HepG2 (cell line): ENCODE measurements at regions not wholly inside any gene's neighbourhood (a gene's known extent, or its start where the extent isn't known, plus 50 kb on each side); places are given as distances from the start of the nearest gene placed in this dataset.

Experiments
- ATAC-seq: fragments of 200-7000 bp; cut with Tn5 transposase; 3 replicates; pipeline ENCODE4 v1.9.1; 2020; ENCODE audit warnings: mild to moderate bottlenecking, moderate library complexity
- BruUV-seq: library from RNA; stranded (reverse); fragments of 400-500 nt; replicated peaks from 2 replicates; lab custom pipeline; 2021; lab: Mats Ljungman, UMichigan
- CTCF ChIA-PET: fragments of 300-600 bp; formaldehyde crosslinking; extraction: SDS; loops from one replicate; lab custom pipeline; 2021; ENCODE audit warnings: low total read pairs, inconsistent platforms, low intra/inter-chr PET ratio; lab: Yijun Ruan, JAX
- POLR2A ChIA-PET: fragments of 350-600 bp; sonication (Branson Sonifier 250); formaldehyde crosslinking; loops from one replicate; lab custom pipeline; 2020; ENCODE audit warnings: antibody characterized with exemption, inconsistent platforms; lab: Yijun Ruan, JAX
- DNase-seq: peaks from one replicate; pipeline ENCODE4 v3.0.0-alpha.2; 2015; ENCODE audit warnings: low spot score
- FAIRE-seq: peaks from 3 replicates; lab custom pipeline; 2011; peaks lifted over from hg19 to GRCh38; lab: Jason Lieb, UNC
- H2AFZ ChIP-seq: one replicate; pipeline ENCODE4 v1.6.1; 2011; ENCODE audit warnings: low read length, inconsistent platforms
- H3K27ac ChIP-seq: fragments of 300-600 bp; 3 replicates; pipeline ENCODE4 v1.8.0; 2011; ENCODE audit warnings: mixed run types, mild to moderate bottlenecking, mixed read lengths, low read length, inconsistent platforms; ENCODE audit not compliant: insufficient read depth; ENCODE audit errors: extremely low read length
- H3K27me3 ChIP-seq, 2 experiments: fragments of 200-600 bp in 1 of 2; 2 replicates in 1 of 2; 3 replicates in 1 of 2; pipeline versions ENCODE4 v1.6.0 to v1.8.0; 2011; ENCODE audit warnings: low read length in 2 of 2, mild to moderate bottlenecking in 2 of 2, moderate library complexity in 2 of 2, inconsistent platforms in 1 of 2; ENCODE audit not compliant: insufficient read depth in 2 of 2, control insufficient read depth in 1 of 2
- H3K36me3 ChIP-seq, 2 experiments: fragments of 200-600 bp in 1 of 2; replicated peaks in 1 of 2; 2 replicates in 1 of 2; 3 replicates in 1 of 2; pipeline versions ENCODE4 v1.5.1 to v1.8.0; 2011; ENCODE audit warnings: low read length in 2 of 2, inconsistent platforms in 1 of 2; ENCODE audit not compliant: insufficient read depth in 2 of 2, control insufficient read depth in 1 of 2
- H3K4me1 ChIP-seq: 2 replicates; pipeline ENCODE4 v1.5.1; 2012; ENCODE audit warnings: low read length, inconsistent platforms; ENCODE audit not compliant: insufficient read depth
- H3K4me2 ChIP-seq: 2 replicates; pipeline ENCODE4 v1.6.0; 2011; ENCODE audit warnings: low read depth, low read length, inconsistent platforms
- H3K4me3 ChIP-seq, 3 experiments: fragments of 200-600 bp in 1 of 3; sonication (generic), shearing (Covaris generic) in 1 of 3; replicated peaks in 1 of 3; 2 replicates each; pipeline ENCODE4 v1.5.1; 2011 to 2016; ENCODE audit warnings: low read length in 3 of 3, inconsistent platforms in 2 of 3, low read depth in 2 of 3, mild to moderate bottlenecking in 2 of 3, control low read depth in 1 of 3, mixed read lengths in 1 of 3; ENCODE audit not compliant: insufficient read depth in 1 of 3
- H3K79me2 ChIP-seq: one replicate; pipeline ENCODE4 v1.6.1; 2011; ENCODE audit warnings: low read length, inconsistent platforms; ENCODE audit not compliant: insufficient read depth
- H3K9ac ChIP-seq: 2 replicates; pipeline ENCODE4 v1.6.0; 2011; ENCODE audit warnings: mild to moderate bottlenecking, low read depth, low read length, inconsistent platforms; ENCODE audit not compliant: insufficient read depth
- H3K9me3 ChIP-seq: 2 replicates; pipeline ENCODE4 v1.5.1; 2012; ENCODE audit warnings: mild to moderate bottlenecking, low read length
- H4K20me1 ChIP-seq: 2 replicates; pipeline ENCODE4 v1.6.0; 2011; ENCODE audit warnings: inconsistent platforms, mild to moderate bottlenecking, low read length, moderate library complexity; ENCODE audit not compliant: insufficient read depth
- ELF3 ChIP-seq: IDR thresholded peaks from 2 replicates; pipeline ENCODE4 v1.6.1; 2016; ENCODE audit warnings: missing genetic modification reagents, missing compliant biosample characterization
- GATAD1 ChIP-seq: IDR thresholded peaks from 2 replicates; pipeline ENCODE4 v1.6.1; 2016; ENCODE audit warnings: missing genetic modification reagents, missing compliant biosample characterization
- HMG20B ChIP-seq: conservative IDR thresholded peaks from 2 replicates; pipeline ENCODE4 v1.6.1; 2016; ENCODE audit warnings: missing genetic modification reagents, missing compliant biosample characterization
- HNF4G ChIP-seq, 2 experiments: sonication (generic) in 1 of 2; formaldehyde crosslinking in 1 of 2; IDR thresholded peaks; 2 replicates each; pipeline versions ENCODE4 v1.4.0 to v1.6.1; 2011 to 2020; ENCODE audit warnings: borderline replicate concordance in 2 of 2, low read depth in 2 of 2, mild to moderate bottlenecking in 2 of 2, low read length in 1 of 2, missing genetic modification reagents in 1 of 2, moderate library complexity in 1 of 2
- JUND ChIP-seq: sonication (generic); formaldehyde crosslinking; IDR thresholded peaks from 2 replicates; pipeline ENCODE4 v1.8.0; 2022; ENCODE audit warnings: mild to moderate bottlenecking, missing genetic modification reagents
- NCOR1 ChIP-seq: fragments of 200-600 bp; sonication (generic); IDR thresholded peaks from 2 replicates; pipeline ENCODE4 v1.7.0; 2017; ENCODE audit warnings: antibody characterized with exemption, low read length, borderline replicate concordance
- PCBP2 ChIP-seq: fragments of 200-400 bp; formaldehyde crosslinking; optimal IDR thresholded peaks from 2 replicates; pipeline ENCODE3; 2018; ENCODE audit warnings: low read length, low read depth; ENCODE audit not compliant: poor library complexity, severe bottlenecking
- RARG ChIP-seq: sonication (generic); formaldehyde crosslinking; IDR thresholded peaks from 2 replicates; pipeline ENCODE4 v1.4.0; 2020; ENCODE audit warnings: low read depth, mild to moderate bottlenecking, missing genetic modification reagents
- THAP11 ChIP-seq: IDR thresholded peaks from 2 replicates; pipeline ENCODE4 v1.6.1; 2016; ENCODE audit warnings: missing biosample characterization, missing genetic modification reagents
- TMF1 ChIP-seq: sonication (generic); formaldehyde crosslinking; IDR thresholded peaks from 2 replicates; pipeline ENCODE4 v1.8.1; 2022; ENCODE audit warnings: low read depth, missing genetic modification reagents
- XRCC5 ChIP-seq: fragments of 200-400 bp; formaldehyde crosslinking; optimal IDR thresholded peaks from 2 replicates; pipeline ENCODE3; 2017; ENCODE audit warnings: mild to moderate bottlenecking, low read length
- ZNF317 ChIP-seq: sonication (generic); formaldehyde crosslinking; IDR thresholded peaks from 2 replicates; pipeline ENCODE4 v1.5.0; 2020; ENCODE audit warnings: mild to moderate bottlenecking, missing genetic modification reagents
- ZNF549 ChIP-seq: sonication (generic); formaldehyde crosslinking; IDR thresholded peaks from 2 replicates; pipeline ENCODE4 v1.5.0; 2020; ENCODE audit warnings: missing genetic modification reagents
- ZNF589 ChIP-seq: sonication (generic); formaldehyde crosslinking; conservative IDR thresholded peaks from 2 replicates; pipeline ENCODE4 v1.8.0; 2022; ENCODE audit warnings: mild to moderate bottlenecking, moderate library complexity, missing genetic modification reagents
- ZNF75D ChIP-seq: sonication (generic); formaldehyde crosslinking; IDR thresholded peaks from 2 replicates; pipeline ENCODE4 v1.8.1; 2023; ENCODE audit warnings: missing genetic modification reagents, mild to moderate bottlenecking, borderline replicate concordance
- ZNF776 ChIP-seq: sonication (generic); formaldehyde crosslinking; IDR thresholded peaks from 2 replicates; pipeline ENCODE4 v1.4.0; 2020; ENCODE audit warnings: mild to moderate bottlenecking, missing genetic modification reagents
- ZNF800 ChIP-seq: sonication (generic); formaldehyde crosslinking; IDR thresholded peaks from 2 replicates; pipeline ENCODE4 v1.4.0; 2020; ENCODE audit warnings: missing genetic modification reagents
- WGBS: methylation state at CpG from one replicate; pipeline ENCODE4 v1.1.6; 2017; ENCODE audit warnings: low lambda C conversion rate; 5-methylcytosine and 5-hydroxymethylcytosine counted together
- in situ Hi-C: cut with HindIII; loops from 2 replicates; pipeline ENCODE4 v1.10.0; 2017; ENCODE audit warnings: low pct_unique_long_range_greater_than_20kb; ENCODE audit not compliant: extremely low pct_ligation_motif_present
- intact Hi-C: fragments of 100-400 bp; cut with micrococcal nuclease; formaldehyde crosslinking; loops from one replicate; pipeline ENCODE4 v1.10.0; 2022; ENCODE audit not compliant: unreplicated experiment
- TF ChIP-seq, protein P1 (sequence below): sonication (generic); formaldehyde crosslinking; IDR thresholded peaks from 2 replicates; pipeline ENCODE4 v1.8.1; 2022; ENCODE audit warnings: mild to moderate bottlenecking, missing genetic modification reagents
- TF ChIP-seq, protein P2 (sequence below): sonication (generic); formaldehyde crosslinking; IDR thresholded peaks from 2 replicates; pipeline ENCODE4 v1.4.0; 2020; ENCODE audit warnings: missing genetic modification reagents

- no peaks in the 10 kb centered on the region for H4K20me1 ChIP-seq
- FAIRE-seq: no peak
- H3K27ac ChIP-seq: no peak overlapping the region
- no peak for DNase-seq
- TF ChIP-seq THAP11 (CRISPR knock-in tag) (no peak), ZNF549 (CRISPR knock-in tag) (no peak), TMF1 (CRISPR knock-in tag) (no peak), ZNF776 (CRISPR knock-in tag) (no peak), JUND (no peak), ZNF317 (no peak), ELF3 (CRISPR knock-in tag) (no peak), PCBP2 (no peak), ZNF75D (CRISPR knock-in tag) (no peak), XRCC5 (no peak)
- no peak for ATAC-seq
- peaks cover 67% of the 10 kb centered on the region for H3K9me3 ChIP-seq
- ChIA-PET POLR2A (no interaction called here), CTCF (no interaction called here)
- no peak overlapping the region for H3K4me3 ChIP-seq
- BruUV-seq: no TSS peak
- WGBS: 0% methylated on average over 1 of the region's 1 CpG
- intact Hi-C loops: no loop called here
- no peaks in the 10 kb centered on the region for H3K27me3 ChIP-seq
- H3K4me2 ChIP-seq: no peak overlapping the region
- in situ Hi-C loops: no loop called here
- H3K4me1 ChIP-seq: no peaks in the 10 kb centered on the region
- no peak overlapping the region for H2AFZ ChIP-seq
- H3K9ac ChIP-seq: no peak overlapping the region
- no peaks in the 10 kb centered on the region for H3K36me3 ChIP-seq
- H3K79me2 ChIP-seq: no peaks in the 10 kb centered on the region
Observed at GRCh38 chr4:11139871-11140270, 288.8 kb downstream of the HS3ST1 start.

DNA sequence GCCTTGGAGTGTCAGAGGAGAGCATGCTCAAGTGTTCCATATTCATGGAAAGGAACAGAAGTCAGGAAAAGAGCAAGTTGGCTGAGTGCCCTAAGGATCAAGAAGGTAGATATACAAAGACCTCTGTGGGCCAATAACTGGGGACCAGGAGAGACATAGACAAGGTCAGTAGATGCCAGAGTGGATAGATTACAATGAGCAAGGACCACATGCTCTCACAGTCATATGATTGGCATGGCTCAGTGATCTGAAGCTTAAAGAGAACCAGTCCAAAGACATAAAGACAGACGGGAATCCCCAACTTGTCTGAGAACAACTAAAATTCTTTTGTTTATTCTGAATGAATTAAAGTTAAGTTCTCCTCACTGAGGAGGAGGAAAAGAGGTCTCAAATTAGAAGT lies 289.7 kb downstream of the HS3ST1 start:
- H3K27ac ChIP-seq: no peak overlapping the region
- intact Hi-C loops: no loop called here
- H3K4me1 ChIP-seq: no peaks in the 10 kb centered on the region
- ChIA-PET CTCF (no interaction called here), POLR2A (no interaction called here)
- H2AFZ ChIP-seq: no peak overlapping the region
- H3K27me3 ChIP-seq: no peaks in the 10 kb centered on the region
- no peak for DNase-seq
- H3K4me2 ChIP-seq: no peak overlapping the region
- no peak overlapping the region for H3K4me3 ChIP-seq
- no peak overlapping the region for H3K9ac ChIP-seq
- ATAC-seq: no peak
- in situ Hi-C loops: no loop called here
- FAIRE-seq: no peak
- peaks cover 71% of the 10 kb centered on the region for H3K9me3 ChIP-seq
- no TSS peak for BruUV-seq
- H3K36me3 ChIP-seq: no peaks in the 10 kb centered on the region
- no peaks in the 10 kb centered on the region for H4K20me1 ChIP-seq
- WGBS: 0% methylated on average over 1 of the region's 1 CpG
- H3K79me2 ChIP-seq: no peaks in the 10 kb centered on the region
- TF ChIP-seq HMG20B (CRISPR knock-in tag): no peak
- TF ChIP-seq GATAD1: no peak
- no peak for TF ChIP-seq ZNF800 (CRISPR knock-in tag)
- no peak for TF ChIP-seq NCOR1
- TF ChIP-seq, protein P1, sequence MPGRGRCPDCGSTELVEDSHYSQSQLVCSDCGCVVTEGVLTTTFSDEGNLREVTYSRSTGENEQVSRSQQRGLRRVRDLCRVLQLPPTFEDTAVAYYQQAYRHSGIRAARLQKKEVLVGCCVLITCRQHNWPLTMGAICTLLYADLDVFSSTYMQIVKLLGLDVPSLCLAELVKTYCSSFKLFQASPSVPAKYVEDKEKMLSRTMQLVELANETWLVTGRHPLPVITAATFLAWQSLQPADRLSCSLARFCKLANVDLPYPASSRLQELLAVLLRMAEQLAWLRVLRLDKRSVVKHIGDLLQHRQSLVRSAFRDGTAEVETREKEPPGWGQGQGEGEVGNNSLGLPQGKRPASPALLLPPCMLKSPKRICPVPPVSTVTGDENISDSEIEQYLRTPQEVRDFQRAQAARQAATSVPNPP (CRISPR knock-in tag): no peak
- no peak for TF ChIP-seq HNF4G (IDR thresholded peaks at IDR 0.05; ENCODE audit: borderline replicate concordance, low read depth, low read length)
- TF ChIP-seq HNF4G (CRISPR knock-in tag; IDR thresholded peaks at IDR 0.05; ENCODE audit: borderline replicate concordance, low read depth): no peak
- TF ChIP-seq, protein P2, sequence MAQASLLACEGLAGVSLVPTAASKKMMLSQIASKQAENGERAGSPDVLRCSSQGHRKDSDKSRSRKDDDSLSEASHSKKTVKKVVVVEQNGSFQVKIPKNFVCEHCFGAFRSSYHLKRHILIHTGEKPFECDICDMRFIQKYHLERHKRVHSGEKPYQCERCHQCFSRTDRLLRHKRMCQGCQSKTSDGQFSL (CRISPR knock-in tag): no peak
- no peak for TF ChIP-seq ZNF589 (CRISPR knock-in tag)
- TF ChIP-seq RARG (CRISPR knock-in tag): no peak
